Karpas-422 (cell line): ENCODE measurements at regions not wholly inside any gene's neighbourhood (a gene's known extent, or its start where the extent isn't known, plus 50 kb on each side); places are given as distances from the start of the nearest gene placed in this dataset.

Experiments
- DNase-seq: peaks from one replicate; pipeline ENCODE4 v3.0.0-alpha.2; 2015
- H2AFZ ChIP-seq: fragments of 200-600 bp; sonication (generic); 2 replicates; pipeline ENCODE4 v1.6.1; 2014; ENCODE audit warnings: antibody characterized with exemption, low read length, mixed read lengths
- H3K27ac ChIP-seq: fragments of 200-600 bp; sonication (generic); 2 replicates; pipeline ENCODE4 v1.5.1; 2014; ENCODE audit warnings: mild to moderate bottlenecking, low read length, moderate library complexity
- H3K27me3 ChIP-seq: fragments of 200-600 bp; sonication (generic); 2 replicates; pipeline ENCODE4 v1.6.1; 2014; ENCODE audit warnings: low read length, mixed read lengths
- H3K36me3 ChIP-seq: fragments of 200-600 bp; sonication (generic); 2 replicates; pipeline ENCODE4 v1.6.1; 2014; ENCODE audit warnings: low read length, mixed read lengths; ENCODE audit not compliant: insufficient read depth
- H3K4me1 ChIP-seq: fragments of 200-600 bp; sonication (generic); 2 replicates; pipeline ENCODE4 v1.6.1; 2014; ENCODE audit warnings: mild to moderate bottlenecking, low read length, mixed read lengths
- H3K4me2 ChIP-seq: fragments of 200-600 bp; sonication (generic); 2 replicates; pipeline ENCODE4 v1.6.1; 2014; ENCODE audit warnings: low read length, low read depth, mild to moderate bottlenecking; ENCODE audit not compliant: poor library complexity, severe bottlenecking
- H3K4me3 ChIP-seq: fragments of 200-600 bp; sonication (generic); 2 replicates; pipeline ENCODE4 v1.5.1; 2014; ENCODE audit warnings: mild to moderate bottlenecking, antibody characterized with exemption, low read length, mixed read lengths
- H3K79me2 ChIP-seq: fragments of 200-600 bp; sonication (generic); 2 replicates; pipeline ENCODE4 v1.6.1; 2014; ENCODE audit warnings: mild to moderate bottlenecking, low read length, mixed read lengths
- H3K9ac ChIP-seq: fragments of 200-600 bp; sonication (generic); 2 replicates; pipeline ENCODE4 v1.6.0; 2014; ENCODE audit warnings: low read length
- H3K9me2 ChIP-seq: fragments of 200-600 bp; sonication (generic), shearing (Covaris generic); replicated peaks from 2 replicates; pipeline ENCODE4 v1.6.0; 2014; ENCODE audit warnings: mild to moderate bottlenecking, low read length, moderate library complexity; ENCODE audit not compliant: insufficient read depth
- H3K9me3 ChIP-seq: fragments of 300-700, 200-600 bp; sonication (generic); 2 replicates; pipeline ENCODE4 v1.6.1; 2014; ENCODE audit warnings: low read length, mixed read lengths
- H4K20me1 ChIP-seq: fragments of 200-600 bp; sonication (generic); 2 replicates; pipeline ENCODE4 v1.6.1; 2014; ENCODE audit warnings: mild to moderate bottlenecking, antibody characterized with exemption, low read length, low read depth; ENCODE audit not compliant: insufficient read depth

- Histone ChIP-seq H3K36me3 (no peaks in the 10 kb centered on the region), H3K9me3 (no peaks in the 10 kb centered on the region), H3K4me1 (no peaks in the 10 kb centered on the region), H3K9me2 (no peaks in the 10 kb centered on the region), H4K20me1 (no peaks in the 10 kb centered on the region), H3K4me2 (no peak overlapping the region), H3K79me2 (no peaks in the 10 kb centered on the region), H2AFZ (no peak overlapping the region), H3K27ac (no peak overlapping the region), H3K27me3 (no peaks in the 10 kb centered on the region), H3K4me3 (no peak overlapping the region), H3K9ac (no peak overlapping the region)
- no peak for DNase-seq
These were observed 75.6 kb upstream of the HELT start for GRCh38 chr4:184942444-184943425.

- H3K9me2 ChIP-seq = no peaks in the 10 kb centered on the region
These were observed 69.3 kb upstream of the HELT start for GRCh38 chr4:184949020-184949419.

GRCh38 chr4:184950117-184950830 lies 68.0 kb upstream of the HELT start:
- Histone ChIP-seq H3K79me2 (no peaks in the 10 kb centered on the region), H3K4me3 (no peak overlapping the region), H3K9me3 (no peaks in the 10 kb centered on the region), H3K4me2 (no peak overlapping the region), H3K36me3 (no peaks in the 10 kb centered on the region), H2AFZ (no peak overlapping the region), H3K9me2 (no peaks in the 10 kb centered on the region), H3K4me1 (no peaks in the 10 kb centered on the region), H3K9ac (no peak overlapping the region), H3K27me3 (no peaks in the 10 kb centered on the region), H3K27ac (no peak overlapping the region), H4K20me1 (no peaks in the 10 kb centered on the region)
- DNase-seq = no peak

More at GRCh38 chr4:184949020-184949419, 69.3 kb upstream of the HELT start:
- Histone ChIP-seq H3K27ac (no peak overlapping the region), H2AFZ (no peak overlapping the region), H3K4me2 (no peak overlapping the region), H3K36me3 (no peaks in the 10 kb centered on the region), H3K4me3 (no peak overlapping the region), H4K20me1 (no peaks in the 10 kb centered on the region), H3K9ac (no peak overlapping the region), H3K9me3 (no peaks in the 10 kb centered on the region), H3K4me1 (no peaks in the 10 kb centered on the region), H3K79me2 (no peaks in the 10 kb centered on the region), H3K27me3 (no peaks in the 10 kb centered on the region)
- DNase-seq = no peak

GRCh38 chr4:184950926-184951325 lies 67.4 kb upstream of the HELT start:
- Histone ChIP-seq H3K27ac (no peak overlapping the region), H3K27me3 (no peaks in the 10 kb centered on the region), H3K4me3 (no peak overlapping the region), H2AFZ (no peak overlapping the region), H3K36me3 (no peaks in the 10 kb centered on the region), H3K9me3 (no peaks in the 10 kb centered on the region), H3K79me2 (no peaks in the 10 kb centered on the region), H3K9me2 (no peaks in the 10 kb centered on the region), H3K4me1 (no peaks in the 10 kb centered on the region), H3K4me2 (no peak overlapping the region), H3K9ac (no peak overlapping the region), H4K20me1 (no peaks in the 10 kb centered on the region)
- DNase-seq = no peak

GRCh38 chr4:184951668-184952160 lies 66.6 kb upstream of the HELT start:
- Histone ChIP-seq H3K9me3 (no peaks in the 10 kb centered on the region), H3K4me2 (no peak overlapping the region), H3K79me2 (no peaks in the 10 kb centered on the region), H3K27ac (no peak overlapping the region), H3K27me3 (no peaks in the 10 kb centered on the region), H3K4me3 (no peak overlapping the region), H3K9ac (no peak overlapping the region), H3K9me2 (no peaks in the 10 kb centered on the region), H4K20me1 (no peaks in the 10 kb centered on the region), H3K36me3 (no peaks in the 10 kb centered on the region), H3K4me1 (no peaks in the 10 kb centered on the region), H2AFZ (no peak overlapping the region)
- no peak for DNase-seq

GRCh38 chr4:184952522-184952921 lies 65.8 kb upstream of the HELT start:
- H3K27me3 ChIP-seq = no peaks in the 10 kb centered on the region
- H3K27ac ChIP-seq = no peak overlapping the region
- no peaks in the 10 kb centered on the region for H3K9me2 ChIP-seq
- no peaks in the 10 kb centered on the region for H3K4me1 ChIP-seq
- no peak overlapping the region for H2AFZ ChIP-seq
- no peak for DNase-seq
- H4K20me1 ChIP-seq = no peaks in the 10 kb centered on the region
- H3K36me3 ChIP-seq = no peaks in the 10 kb centered on the region
- H3K4me2 ChIP-seq = no peak overlapping the region
- H3K79me2 ChIP-seq = no peaks in the 10 kb centered on the region
- no peak overlapping the region for H3K9ac ChIP-seq
- H3K9me3 ChIP-seq = no peaks in the 10 kb centered on the region
- H3K4me3 ChIP-seq = no peak overlapping the region

- no peaks in the 10 kb centered on the region for H3K36me3 ChIP-seq
- no peak for DNase-seq
- no peaks in the 10 kb centered on the region for H3K27me3 ChIP-seq
- no peaks in the 10 kb centered on the region for H3K4me1 ChIP-seq
- no peaks in the 10 kb centered on the region for H4K20me1 ChIP-seq
- H2AFZ ChIP-seq = no peak overlapping the region
- no peaks in the 10 kb centered on the region for H3K9me3 ChIP-seq
- no peaks in the 10 kb centered on the region for H3K9me2 ChIP-seq
- H3K9ac ChIP-seq = no peak overlapping the region
- H3K27ac ChIP-seq = no peak overlapping the region
- no peak overlapping the region for H3K4me2 ChIP-seq
- no peaks in the 10 kb centered on the region for H3K79me2 ChIP-seq
- no peak overlapping the region for H3K4me3 ChIP-seq
These were observed 64.8 kb upstream of the HELT start for GRCh38 chr4:184953421-184953945.

- H3K27me3 ChIP-seq = no peaks in the 10 kb centered on the region
- H3K36me3 ChIP-seq = no peaks in the 10 kb centered on the region
- H2AFZ ChIP-seq = no peak overlapping the region
- H3K79me2 ChIP-seq = no peaks in the 10 kb centered on the region
- no peaks in the 10 kb centered on the region for H4K20me1 ChIP-seq
- H3K27ac ChIP-seq = no peak overlapping the region
- no peak overlapping the region for H3K4me2 ChIP-seq
- H3K9ac ChIP-seq = no peak overlapping the region
- H3K4me1 ChIP-seq = no peaks in the 10 kb centered on the region
- no peaks in the 10 kb centered on the region for H3K9me2 ChIP-seq
- H3K4me3 ChIP-seq = no peak overlapping the region
- H3K9me3 ChIP-seq = no peaks in the 10 kb centered on the region
- DNase-seq = no peak
These were observed 64.3 kb upstream of the HELT start for GRCh38 chr4:184953971-184954370.
